DND-41 (cell line): ENCODE measurements at regions not wholly inside any gene's neighbourhood (a gene's known extent, or its start where the extent isn't known, plus 50 kb on each side); places are given as distances from the start of the nearest gene placed in this dataset.
A peak's percentile ranks its signal among the peaks of the same experiment; 100 is the strongest.

Experiments
- ATAC-seq: fragments of 200-7000 bp; cut with Tn5 transposase; 3 replicates; pipeline ENCODE4 v1.9.1; 2021; ENCODE audit warnings: low read depth; ENCODE audit not compliant: insufficient read depth
- DNase-seq: peaks from one replicate; pipeline ENCODE4 v3.0.0-alpha.2; 2020
- H2AFZ ChIP-seq: 2 replicates; pipeline ENCODE4 v1.6.0; 2012; ENCODE audit warnings: low read depth, low read length
- H3K27ac ChIP-seq: 2 replicates; pipeline ENCODE4 v1.5.1; 2012; ENCODE audit warnings: low read length, inconsistent platforms
- H3K27me3 ChIP-seq: fragments of 200-600 bp; sonication (generic); 2 replicates; pipeline ENCODE4 v1.6.0; 2012; ENCODE audit warnings: low read length, mild to moderate bottlenecking, inconsistent platforms; ENCODE audit not compliant: insufficient read depth, poor library complexity
- H3K36me3 ChIP-seq: 2 replicates; pipeline ENCODE4 v1.5.1; 2012; ENCODE audit warnings: low read length, inconsistent platforms; ENCODE audit not compliant: insufficient read depth
- H3K4me1 ChIP-seq: 2 replicates; pipeline ENCODE4 v1.5.1; 2012; ENCODE audit warnings: mild to moderate bottlenecking, low read length; ENCODE audit not compliant: insufficient read depth
- H3K4me2 ChIP-seq: 2 replicates; pipeline ENCODE4 v1.6.0; 2012; ENCODE audit warnings: mild to moderate bottlenecking, moderate library complexity, low read length, inconsistent platforms; ENCODE audit not compliant: insufficient read depth
- H3K4me3 ChIP-seq, 2 experiments: fragments of 200-600 bp in 1 of 2; shearing (Covaris generic) in 1 of 2; 2 replicates each; pipeline ENCODE4 v1.5.1; 2012 to 2016; ENCODE audit warnings: inconsistent platforms in 2 of 2, low read length in 2 of 2, mild to moderate bottlenecking in 2 of 2, low read depth in 1 of 2, moderate library complexity in 1 of 2
- H3K79me2 ChIP-seq: 2 replicates; pipeline ENCODE4 v1.6.0; 2012; ENCODE audit warnings: low read length, inconsistent platforms; ENCODE audit not compliant: insufficient read depth
- H3K9ac ChIP-seq: 2 replicates; pipeline ENCODE4 v1.6.0; 2012; ENCODE audit warnings: low read depth, mild to moderate bottlenecking, inconsistent platforms, low read length, moderate library complexity
- H3K9me3 ChIP-seq: 2 replicates; pipeline ENCODE4 v1.5.1; 2012; ENCODE audit warnings: low read length, moderate library complexity, mild to moderate bottlenecking, inconsistent platforms; ENCODE audit not compliant: insufficient read depth, severe bottlenecking
- H4K20me1 ChIP-seq: 2 replicates; pipeline ENCODE4 v1.6.0; 2012; ENCODE audit warnings: low read length; ENCODE audit not compliant: insufficient read depth
- EZH2 ChIP-seq: IDR thresholded peaks from 3 replicates; pipeline ENCODE4 v1.6.1; 2012; ENCODE audit warnings: borderline replicate concordance, low read depth, mild to moderate bottlenecking, moderate library complexity, low read length, inconsistent platforms; ENCODE audit not compliant: severe bottlenecking
- TF ChIP-seq, protein P1 (sequence below): IDR thresholded peaks from 2 replicates; pipeline ENCODE4 v1.5.1; 2012; ENCODE audit warnings: borderline replicate concordance, low read length, moderate library complexity, mild to moderate bottlenecking; ENCODE audit not compliant: poor library complexity, severe bottlenecking; ENCODE audit errors: extremely low read depth

DNA sequence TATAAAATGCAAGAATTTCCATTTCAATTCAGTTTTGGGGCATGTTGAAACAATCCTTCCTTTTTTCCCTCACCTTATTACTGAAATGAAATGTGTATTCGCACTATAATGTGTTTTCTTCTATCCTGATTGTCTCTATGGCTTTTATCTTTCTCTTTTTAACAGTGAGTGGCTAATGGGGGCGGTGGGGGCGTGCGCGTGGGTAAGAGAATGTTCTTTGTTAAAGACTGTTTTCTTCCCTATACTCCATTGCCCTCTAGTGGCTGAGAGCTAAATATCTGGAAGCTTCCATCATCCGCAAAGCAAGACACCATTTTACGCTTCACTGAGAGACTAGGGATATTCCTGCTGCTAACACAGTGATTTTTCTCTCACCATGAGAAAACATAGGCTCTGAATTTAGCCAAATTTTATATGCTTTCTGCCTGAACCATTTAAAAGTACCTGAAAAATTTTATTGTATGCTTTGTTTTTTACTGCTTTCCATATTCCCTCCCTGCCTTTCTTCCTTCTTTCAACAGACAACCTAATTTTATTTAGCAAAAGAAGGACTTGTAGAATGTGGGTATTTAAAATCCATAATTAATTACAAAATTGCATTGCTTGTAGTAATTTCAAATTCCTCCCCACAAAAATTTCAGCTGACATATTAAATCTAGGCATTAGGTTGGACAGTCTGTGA, 194.0 kb downstream of the GASK1B start:
- Histone ChIP-seq H4K20me1 (no peaks in the 10 kb centered on the region), H3K79me2 (no peaks in the 10 kb centered on the region), H3K4me3 (no peak overlapping the region), H3K4me2 (no peak overlapping the region), H3K27ac (no peak overlapping the region), H3K4me1 (no peaks in the 10 kb centered on the region), H2AFZ (no peak overlapping the region), H3K9me3 (no peaks in the 10 kb centered on the region), H3K36me3 (no peaks in the 10 kb centered on the region), H3K27me3 (no peaks in the 10 kb centered on the region), H3K9ac (no peak overlapping the region)
- ATAC-seq (peak; percentile 80; the same call in 2 of the 3 replicates), DNase-seq (peak; percentile 33)
- TF ChIP-seq EZH2: no peak
- TF ChIP-seq, protein P1, sequence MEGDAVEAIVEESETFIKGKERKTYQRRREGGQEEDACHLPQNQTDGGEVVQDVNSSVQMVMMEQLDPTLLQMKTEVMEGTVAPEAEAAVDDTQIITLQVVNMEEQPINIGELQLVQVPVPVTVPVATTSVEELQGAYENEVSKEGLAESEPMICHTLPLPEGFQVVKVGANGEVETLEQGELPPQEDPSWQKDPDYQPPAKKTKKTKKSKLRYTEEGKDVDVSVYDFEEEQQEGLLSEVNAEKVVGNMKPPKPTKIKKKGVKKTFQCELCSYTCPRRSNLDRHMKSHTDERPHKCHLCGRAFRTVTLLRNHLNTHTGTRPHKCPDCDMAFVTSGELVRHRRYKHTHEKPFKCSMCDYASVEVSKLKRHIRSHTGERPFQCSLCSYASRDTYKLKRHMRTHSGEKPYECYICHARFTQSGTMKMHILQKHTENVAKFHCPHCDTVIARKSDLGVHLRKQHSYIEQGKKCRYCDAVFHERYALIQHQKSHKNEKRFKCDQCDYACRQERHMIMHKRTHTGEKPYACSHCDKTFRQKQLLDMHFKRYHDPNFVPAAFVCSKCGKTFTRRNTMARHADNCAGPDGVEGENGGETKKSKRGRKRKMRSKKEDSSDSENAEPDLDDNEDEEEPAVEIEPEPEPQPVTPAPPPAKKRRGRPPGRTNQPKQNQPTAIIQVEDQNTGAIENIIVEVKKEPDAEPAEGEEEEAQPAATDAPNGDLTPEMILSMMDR: peak; percentile 74

DNA sequence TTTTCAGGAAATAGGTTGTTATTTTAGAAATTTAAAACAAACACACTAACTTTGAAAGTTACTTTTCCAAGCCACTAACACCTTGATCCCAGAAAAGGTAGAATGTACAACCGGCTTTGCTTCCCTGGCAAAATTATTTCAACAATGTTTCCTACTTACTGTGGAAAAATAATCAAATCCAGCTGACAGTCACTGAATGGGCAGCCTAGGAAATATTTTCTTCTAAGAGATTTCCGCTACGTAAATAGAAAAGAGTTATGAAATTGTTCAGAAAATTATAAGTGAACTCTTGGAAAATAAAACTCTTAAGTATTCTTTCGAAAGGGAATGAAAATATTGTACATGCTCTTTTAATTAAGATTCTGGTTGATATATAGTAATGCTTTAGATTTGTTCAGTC, 195.7 kb downstream of the GASK1B start:
- Histone ChIP-seq H3K9ac (no peak overlapping the region), H3K79me2 (no peaks in the 10 kb centered on the region), H3K27me3 (no peaks in the 10 kb centered on the region), H3K27ac (no peak overlapping the region), H3K4me1 (no peaks in the 10 kb centered on the region), H3K36me3 (no peaks in the 10 kb centered on the region), H2AFZ (no peak overlapping the region), H3K4me3 (no peak overlapping the region), H3K4me2 (no peak overlapping the region), H3K9me3 (no peaks in the 10 kb centered on the region), H4K20me1 (no peaks in the 10 kb centered on the region)
- ATAC-seq: no peak
- DNase-seq: no peak
- TF ChIP-seq, protein P1: no peak
- TF ChIP-seq EZH2: no peak

DNA sequence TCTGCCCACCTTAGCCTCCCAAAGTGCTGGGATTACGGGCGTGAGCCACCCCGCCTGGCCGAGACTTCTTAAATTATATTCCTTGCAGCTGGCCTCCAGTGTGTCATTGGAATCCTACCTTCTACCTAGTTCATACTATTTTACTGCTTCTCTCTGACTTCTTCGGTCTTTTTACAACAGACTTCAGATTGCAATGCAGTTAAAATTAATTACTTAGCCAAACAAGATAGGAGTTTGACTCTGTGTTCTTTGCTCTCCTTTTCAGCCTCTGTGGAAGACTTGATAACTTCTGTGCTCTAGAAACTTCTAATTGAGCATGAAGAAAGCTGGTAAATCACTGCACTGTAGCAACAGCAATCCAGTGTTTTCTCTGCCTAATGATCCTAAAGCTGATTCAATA, 199.5 kb downstream of the GASK1B start:
- TF ChIP-seq, protein P1: no peak
- no peak for TF ChIP-seq EZH2
- no peak for DNase-seq
- H3K9ac ChIP-seq: no peak overlapping the region
- no peak overlapping the region for H2AFZ ChIP-seq
- no peaks in the 10 kb centered on the region for H3K36me3 ChIP-seq
- no peak overlapping the region for H3K4me3 ChIP-seq
- no peaks in the 10 kb centered on the region for H3K27me3 ChIP-seq
- H3K79me2 ChIP-seq: no peaks in the 10 kb centered on the region
- H3K4me1 ChIP-seq: no peaks in the 10 kb centered on the region
- H4K20me1 ChIP-seq: no peaks in the 10 kb centered on the region
- no peak for ATAC-seq
- H3K4me2 ChIP-seq: no peak overlapping the region
- no peaks in the 10 kb centered on the region for H3K9me3 ChIP-seq
- H3K27ac ChIP-seq: no peak overlapping the region
